ENCODE measurements at regions not wholly inside any gene's neighbourhood (a gene's known extent, or its start where the extent isn't known, plus 50 kb on each side); places are given as distances from the start of the nearest gene placed in this dataset.

DNA sequence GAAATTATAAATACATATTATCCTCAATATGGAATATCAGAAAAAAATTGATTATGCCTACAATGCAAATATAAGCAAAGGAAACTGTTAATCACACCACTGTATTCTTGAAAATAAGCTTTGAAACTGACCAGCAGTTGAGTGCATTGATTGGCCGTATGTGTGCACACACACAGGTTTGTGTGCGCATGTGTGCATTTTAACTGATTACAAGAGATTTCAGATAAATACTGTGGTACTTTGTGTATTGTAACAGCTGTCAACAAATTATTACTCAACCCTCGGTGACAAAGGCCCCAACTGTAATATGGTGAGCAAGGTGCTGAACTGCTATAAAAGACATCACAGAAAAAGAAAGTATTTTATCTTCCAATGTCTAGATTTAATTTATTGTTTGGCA is 1238.9 kb upstream of the ALCAM start:
- no peaks in the 10 kb centered on the region for H3K36me3 ChIP-seq (ENCODE audit: insufficient read depth, low read length)
- H3K9me3 ChIP-seq (ENCODE audit: control insufficient read depth in 1 of 2, low read length in 2 of 2), result no peaks in the 10 kb centered on the region
- no peaks in the 10 kb centered on the region for H3K4me1 ChIP-seq (ENCODE audit: insufficient read depth, low read length)
- H3K4me3 ChIP-seq (ENCODE audit: low read length in 2 of 2), result no peak overlapping the region
- intact Hi-C loops (cut with micrococcal nuclease), result no loop called here
- Mint-ChIP-seq H3K27ac (no peak overlapping the region), H3K9me3 (peaks cover 0 to 25% (median 7%) of the 10 kb centered on the region in 8 donors), H3K36me3 (no peaks in the 10 kb centered on the region), H3K4me1 (no peaks in the 10 kb centered on the region), H3K27me3 (no peaks in the 10 kb centered on the region), H3K4me3 (no peak overlapping the region)
- H3K27ac ChIP-seq (ENCODE audit: low read depth, low read length), result no peak overlapping the region
- no peak for DNase-seq
- no peaks in the 10 kb centered on the region for H3K27me3 ChIP-seq (ENCODE audit: insufficient read depth, low read length)
- CTCF ChIA-PET (ENCODE audit: partially characterized antibody), result no interaction called here
- POLR2A ChIA-PET (ENCODE audit: partially characterized antibody), result no interaction called here

- no peaks in the 10 kb centered on the region for H3K36me3 ChIP-seq (ENCODE audit: insufficient read depth, low read length)
- H3K4me3 ChIP-seq (ENCODE audit: low read length in 2 of 2), result no peak overlapping the region
- Mint-ChIP-seq H3K4me1 (no peaks in the 10 kb centered on the region), H3K4me3 (no peak overlapping the region), H3K9me3 (peaks cover 0 to 25% (median 7%) of the 10 kb centered on the region in 8 donors), H3K36me3 (no peaks in the 10 kb centered on the region), H3K27me3 (no peaks in the 10 kb centered on the region), H3K27ac (no peak overlapping the region)
- H3K9me3 ChIP-seq (ENCODE audit: control insufficient read depth in 1 of 2, low read length in 2 of 2), result no peaks in the 10 kb centered on the region
- ChIA-PET CTCF (ENCODE audit: partially characterized antibody) (interaction anchor here (0.7 kb wide), 1 partner anchor 1028 kb away, joined by 3 read pairs; no protein-coding TSS in a partner anchor), POLR2A (ENCODE audit: partially characterized antibody) (no interaction called here)
- H3K4me1 ChIP-seq (ENCODE audit: insufficient read depth, low read length), result no peaks in the 10 kb centered on the region
- DNase-seq, result no peak
- intact Hi-C loops (cut with micrococcal nuclease), result no loop called here
- no peak overlapping the region for H3K27ac ChIP-seq (ENCODE audit: low read depth, low read length)
- no peaks in the 10 kb centered on the region for H3K27me3 ChIP-seq (ENCODE audit: insufficient read depth, low read length)
Observed at GRCh38 chr3:104132566-104133403, 1233.9 kb upstream of the ALCAM start.

- intact Hi-C loops (cut with micrococcal nuclease), result no loop called here
- CTCF ChIA-PET (ENCODE audit: partially characterized antibody), result no interaction called here
- no peaks in the 10 kb centered on the region for H3K36me3 Mint-ChIP-seq
- H3K27me3 ChIP-seq (ENCODE audit: insufficient read depth, low read length), result no peaks in the 10 kb centered on the region
- no peak overlapping the region for H3K27ac Mint-ChIP-seq
- H3K36me3 ChIP-seq (ENCODE audit: insufficient read depth, low read length), result no peaks in the 10 kb centered on the region
- no peaks in the 10 kb centered on the region for H3K27me3 Mint-ChIP-seq
- no peak overlapping the region for H3K4me3 Mint-ChIP-seq
- H3K9me3 ChIP-seq (ENCODE audit: control insufficient read depth in 1 of 2, low read length in 2 of 2), result no peaks in the 10 kb centered on the region
- H3K4me1 Mint-ChIP-seq, result no peaks in the 10 kb centered on the region
- H3K4me3 ChIP-seq (ENCODE audit: low read length in 2 of 2), result no peak overlapping the region
- DNase-seq, result no peak
- H3K27ac ChIP-seq (ENCODE audit: low read depth, low read length), result no peak overlapping the region
- H3K9me3 Mint-ChIP-seq, result peaks cover 0 to 22% (median 4%) of the 10 kb centered on the region in 8 donors
- POLR2A ChIA-PET (ENCODE audit: partially characterized antibody), result no interaction called here
- H3K4me1 ChIP-seq (ENCODE audit: insufficient read depth, low read length), result no peaks in the 10 kb centered on the region
Observed at GRCh38 chr3:104133630-104134029, 1233.1 kb upstream of the ALCAM start.

DNA sequence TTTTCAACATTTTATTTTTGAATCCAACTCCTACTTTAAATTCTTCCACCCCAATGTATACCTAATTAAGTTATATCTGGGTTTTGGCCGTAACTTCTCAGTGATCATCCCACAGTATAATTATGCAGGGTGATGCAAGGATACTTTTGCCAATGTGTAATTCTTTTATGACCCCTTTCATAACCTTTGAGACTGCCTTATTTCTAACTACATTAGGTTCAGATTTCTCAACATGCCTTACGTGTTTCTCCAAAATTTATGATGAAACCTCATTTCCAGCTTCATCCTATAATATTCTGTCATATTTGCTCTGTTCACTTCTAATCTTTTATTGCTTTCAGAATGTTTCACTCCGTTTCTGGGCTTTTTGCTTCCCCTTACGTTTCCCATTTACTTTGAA is 1229.6 kb upstream of the ALCAM start:
- H3K27ac Mint-ChIP-seq, result no peak overlapping the region
- POLR2A ChIA-PET (ENCODE audit: partially characterized antibody), result no interaction called here
- intact Hi-C loops (cut with micrococcal nuclease), result no loop called here

DNA sequence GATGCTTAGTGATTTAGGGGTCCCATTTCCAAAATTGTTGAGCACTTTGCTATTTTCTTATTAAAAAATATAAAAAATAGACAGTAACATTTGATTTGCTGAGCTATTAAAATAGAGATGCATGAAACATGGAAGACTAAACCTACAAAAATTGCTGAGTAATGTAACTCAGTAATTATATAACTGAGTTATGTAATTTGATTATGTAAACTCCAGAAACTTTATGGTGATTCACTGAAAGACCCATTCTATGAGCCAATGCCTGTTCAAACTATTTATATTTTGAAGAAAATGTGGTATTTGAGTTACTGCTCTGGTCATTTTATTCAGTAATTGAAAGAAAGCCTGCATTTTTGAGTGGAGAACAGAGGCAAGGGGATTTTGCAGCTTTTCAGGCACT is 1221.5 kb upstream of the ALCAM start:
- DNase-seq, result no peak
- Mint-ChIP-seq H3K27ac (no peak overlapping the region), H3K36me3 (no peaks in the 10 kb centered on the region), H3K4me1 (no peaks in the 10 kb centered on the region), H3K4me3 (no peak overlapping the region), H3K27me3 (no peaks in the 10 kb centered on the region), H3K9me3 (peaks cover 0 to 3% (median 0%) of the 10 kb centered on the region in 8 donors)
- H3K4me1 ChIP-seq (ENCODE audit: insufficient read depth, low read length), result no peaks in the 10 kb centered on the region
- CTCF ChIA-PET (ENCODE audit: partially characterized antibody), result no interaction called here
- H3K27me3 ChIP-seq (ENCODE audit: insufficient read depth, low read length), result no peaks in the 10 kb centered on the region
- no peaks in the 10 kb centered on the region for H3K36me3 ChIP-seq (ENCODE audit: insufficient read depth, low read length)
- intact Hi-C loops (cut with micrococcal nuclease), result no loop called here
- no peak overlapping the region for H3K4me3 ChIP-seq (ENCODE audit: low read length in 2 of 2)
- POLR2A ChIA-PET (ENCODE audit: partially characterized antibody), result no interaction called here
- H3K9me3 ChIP-seq (ENCODE audit: control insufficient read depth in 1 of 2, low read length in 2 of 2), result no peaks in the 10 kb centered on the region
- H3K27ac ChIP-seq (ENCODE audit: low read depth, low read length), result no peak overlapping the region

More for the DNA sequence above, 1229.6 kb upstream of the ALCAM start:
- no peak overlapping the region for H3K27ac ChIP-seq (ENCODE audit: low read depth, low read length)
- Mint-ChIP-seq H3K27me3 (no peaks in the 10 kb centered on the region), H3K36me3 (no peaks in the 10 kb centered on the region), H3K9me3 (no peaks in the 10 kb centered on the region), H3K4me1 (no peaks in the 10 kb centered on the region), H3K4me3 (no peak overlapping the region)
- H3K4me1 ChIP-seq (ENCODE audit: insufficient read depth, low read length), result no peaks in the 10 kb centered on the region
- no peaks in the 10 kb centered on the region for H3K36me3 ChIP-seq (ENCODE audit: insufficient read depth, low read length)
- CTCF ChIA-PET (ENCODE audit: partially characterized antibody), result no interaction called here
- H3K4me3 ChIP-seq (ENCODE audit: low read length in 2 of 2), result no peak overlapping the region
- H3K27me3 ChIP-seq (ENCODE audit: insufficient read depth, low read length), result no peaks in the 10 kb centered on the region
- H3K9me3 ChIP-seq (ENCODE audit: control insufficient read depth in 1 of 2, low read length in 2 of 2), result no peaks in the 10 kb centered on the region
- DNase-seq, result no peak

GRCh38 chr3:104149154-104149553 is 1217.6 kb upstream of the ALCAM start:
- CTCF ChIA-PET (ENCODE audit: partially characterized antibody), result no interaction called here
- Mint-ChIP-seq H3K4me1 (no peaks in the 10 kb centered on the region), H3K4me3 (no peak overlapping the region), H3K36me3 (no peaks in the 10 kb centered on the region), H3K9me3 (peaks cover 0 to 3% (median 0%) of the 10 kb centered on the region in 8 donors), H3K27me3 (no peaks in the 10 kb centered on the region), H3K27ac (no peak overlapping the region)
- Histone ChIP-seq H3K27me3 (ENCODE audit: insufficient read depth, low read length) (no peaks in the 10 kb centered on the region), H3K27ac (ENCODE audit: low read depth, low read length) (no peak overlapping the region), H3K36me3 (ENCODE audit: insufficient read depth, low read length) (no peaks in the 10 kb centered on the region), H3K4me3 (ENCODE audit: low read length in 2 of 2) (no peak overlapping the region), H3K4me1 (ENCODE audit: insufficient read depth, low read length) (no peaks in the 10 kb centered on the region), H3K9me3 (ENCODE audit: control insufficient read depth in 1 of 2, low read length in 2 of 2) (no peaks in the 10 kb centered on the region)
- no peak for DNase-seq
- intact Hi-C loops (cut with micrococcal nuclease), result no loop called here
- POLR2A ChIA-PET (ENCODE audit: partially characterized antibody), result no interaction called here

GRCh38 chr3:104150724-104151123 is 1216.0 kb upstream of the ALCAM start:
- no peaks in the 10 kb centered on the region for H3K27me3 Mint-ChIP-seq
- Histone ChIP-seq H3K9me3 (ENCODE audit: control insufficient read depth in 1 of 2, low read length in 2 of 2) (no peaks in the 10 kb centered on the region), H3K4me3 (ENCODE audit: low read length in 2 of 2) (no peak overlapping the region), H3K27ac (ENCODE audit: low read depth, low read length) (no peak overlapping the region), H3K36me3 (ENCODE audit: insufficient read depth, low read length) (no peaks in the 10 kb centered on the region), H3K27me3 (ENCODE audit: insufficient read depth, low read length) (no peaks in the 10 kb centered on the region), H3K4me1 (ENCODE audit: insufficient read depth, low read length) (no peaks in the 10 kb centered on the region)
- POLR2A ChIA-PET (ENCODE audit: partially characterized antibody), result no interaction called here
- no peak for DNase-seq
- no peaks in the 10 kb centered on the region for H3K4me1 Mint-ChIP-seq
- H3K36me3 Mint-ChIP-seq, result no peaks in the 10 kb centered on the region
- H3K9me3 Mint-ChIP-seq, result peaks cover 0 to 3% (median 0%) of the 10 kb centered on the region in 8 donors
- H3K27ac Mint-ChIP-seq, result no peak overlapping the region
- CTCF ChIA-PET (ENCODE audit: partially characterized antibody), result no interaction called here
- no peak overlapping the region for H3K4me3 Mint-ChIP-seq
- intact Hi-C loops (cut with micrococcal nuclease), result no loop called here
